ENCODE measurements at regions not wholly inside any gene's neighbourhood (a gene's known extent, or its start where the extent isn't known, plus 50 kb on each side); places are given as distances from the start of the nearest gene placed in this dataset.

- TF ChIP-seq, protein P1, sequence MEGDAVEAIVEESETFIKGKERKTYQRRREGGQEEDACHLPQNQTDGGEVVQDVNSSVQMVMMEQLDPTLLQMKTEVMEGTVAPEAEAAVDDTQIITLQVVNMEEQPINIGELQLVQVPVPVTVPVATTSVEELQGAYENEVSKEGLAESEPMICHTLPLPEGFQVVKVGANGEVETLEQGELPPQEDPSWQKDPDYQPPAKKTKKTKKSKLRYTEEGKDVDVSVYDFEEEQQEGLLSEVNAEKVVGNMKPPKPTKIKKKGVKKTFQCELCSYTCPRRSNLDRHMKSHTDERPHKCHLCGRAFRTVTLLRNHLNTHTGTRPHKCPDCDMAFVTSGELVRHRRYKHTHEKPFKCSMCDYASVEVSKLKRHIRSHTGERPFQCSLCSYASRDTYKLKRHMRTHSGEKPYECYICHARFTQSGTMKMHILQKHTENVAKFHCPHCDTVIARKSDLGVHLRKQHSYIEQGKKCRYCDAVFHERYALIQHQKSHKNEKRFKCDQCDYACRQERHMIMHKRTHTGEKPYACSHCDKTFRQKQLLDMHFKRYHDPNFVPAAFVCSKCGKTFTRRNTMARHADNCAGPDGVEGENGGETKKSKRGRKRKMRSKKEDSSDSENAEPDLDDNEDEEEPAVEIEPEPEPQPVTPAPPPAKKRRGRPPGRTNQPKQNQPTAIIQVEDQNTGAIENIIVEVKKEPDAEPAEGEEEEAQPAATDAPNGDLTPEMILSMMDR (IDR thresholded peaks at IDR 0.05; ENCODE audit: insufficient read depth, low read length), result no peak
- no peak overlapping the region for H3K4me3 ChIP-seq (ENCODE audit: low read depth, low read length)
- no peak for DNase-seq (ENCODE audit: low read depth)
Measured at GRCh38 chr6:93974332-93974731, 555.0 kb upstream of the EPHA7 start.

GRCh38 chr6:93972791-93973190 lies 553.4 kb upstream of the EPHA7 start:
- H3K4me3 ChIP-seq (ENCODE audit: low read depth, low read length), result no peak overlapping the region
- no peak for DNase-seq (ENCODE audit: low read depth)
- TF ChIP-seq, protein P1 (IDR thresholded peaks at IDR 0.05; ENCODE audit: insufficient read depth, low read length), result no peak

GRCh38 chr6:93970684-93971083 lies 551.3 kb upstream of the EPHA7 start:
- DNase-seq (ENCODE audit: low read depth), result no peak
- H3K4me3 ChIP-seq (ENCODE audit: low read depth, low read length), result no peak overlapping the region
- TF ChIP-seq, protein P1 (IDR thresholded peaks at IDR 0.05; ENCODE audit: insufficient read depth, low read length), result no peak

DNA sequence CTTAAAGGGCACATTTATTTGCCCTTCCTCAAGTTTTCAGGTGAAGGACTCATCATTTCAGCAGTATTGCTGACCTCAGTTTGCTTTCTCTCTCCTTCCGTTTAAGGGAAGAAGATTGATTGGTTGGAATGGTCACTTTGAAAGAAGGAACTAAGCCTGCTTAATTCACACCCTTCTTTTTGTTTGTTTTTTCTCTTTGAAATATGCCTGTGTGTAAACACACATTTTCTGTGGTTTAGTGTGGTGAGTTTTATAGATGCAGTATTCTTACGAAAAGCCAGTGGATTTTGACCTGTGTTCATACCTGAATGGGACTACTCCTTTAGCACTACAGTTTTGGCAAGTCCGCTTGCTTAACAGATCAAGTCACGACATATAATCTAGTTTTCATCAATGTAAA lies 548.8 kb upstream of the EPHA7 start:
- TF ChIP-seq, protein P1 (IDR thresholded peaks at IDR 0.05; ENCODE audit: insufficient read depth, low read length), result no peak
- no peak for DNase-seq (ENCODE audit: low read depth)

GRCh38 chr6:93964926-93965325 lies 545.6 kb upstream of the EPHA7 start:
- TF ChIP-seq, protein P1 (IDR thresholded peaks at IDR 0.05; ENCODE audit: insufficient read depth, low read length), result no peak
- H3K4me3 ChIP-seq (ENCODE audit: low read depth, low read length), result no peak overlapping the region
- DNase-seq (ENCODE audit: low read depth), result no peak

More for the DNA sequence above, 548.8 kb upstream of the EPHA7 start:
- no peak overlapping the region for H3K4me3 ChIP-seq (ENCODE audit: low read depth, low read length)

DNA sequence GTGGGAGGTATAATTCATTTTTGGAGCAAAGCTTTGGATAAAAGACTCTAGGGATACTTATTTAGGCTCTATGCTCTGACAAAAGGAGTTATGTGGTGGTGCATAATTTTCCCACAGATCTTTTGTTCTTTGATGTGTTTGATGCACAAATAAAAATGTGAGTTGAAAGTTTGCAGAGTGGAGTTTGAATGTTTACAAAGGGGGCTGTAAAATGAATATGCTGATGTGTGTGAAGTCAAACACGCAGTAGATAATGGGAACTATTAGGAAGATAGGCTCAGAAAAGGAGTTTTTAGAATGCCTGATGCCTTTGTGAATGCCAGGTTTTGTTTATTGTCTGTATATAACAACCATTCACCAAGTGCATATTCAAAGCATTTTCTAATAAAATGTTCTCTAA lies 545.0 kb upstream of the EPHA7 start:
- TF ChIP-seq, protein P1 (IDR thresholded peaks at IDR 0.05; ENCODE audit: insufficient read depth, low read length), result no peak
- no peak for DNase-seq (ENCODE audit: low read depth)
- H3K4me3 ChIP-seq (ENCODE audit: low read depth, low read length), result no peak overlapping the region

DNA sequence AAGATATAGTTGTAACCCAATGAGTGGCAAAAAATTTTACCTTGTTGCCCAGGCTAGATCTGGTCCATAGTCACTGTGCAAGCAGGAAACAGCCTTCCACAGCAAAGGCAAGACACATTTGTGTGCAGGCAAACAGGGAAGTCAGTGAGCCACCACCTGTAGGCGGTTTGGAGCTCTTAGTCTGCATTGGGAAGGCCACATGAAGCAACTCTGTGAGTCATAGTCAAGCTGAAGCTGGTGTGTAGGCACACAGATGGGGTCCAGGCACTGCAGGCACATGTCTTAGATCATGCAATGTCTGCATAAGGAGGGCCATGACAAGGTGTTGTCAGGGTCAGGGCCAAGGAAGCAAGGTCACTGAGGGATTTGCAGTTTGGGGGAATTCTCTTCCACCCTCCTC lies 543.2 kb upstream of the EPHA7 start:
- TF ChIP-seq, protein P1 (IDR thresholded peaks at IDR 0.05; ENCODE audit: insufficient read depth, low read length), result no peak
- no peak for DNase-seq (ENCODE audit: low read depth)
- no peak overlapping the region for H3K4me3 ChIP-seq (ENCODE audit: low read depth, low read length)

Measured in fibroblast of the aortic adventitia (primary cell).